Type B pancreatic cell (in vitro differentiated cells): ENCODE measurements at regions not wholly inside any gene's neighbourhood (a gene's known extent, or its start where the extent isn't known, plus 50 kb on each side); places are given as distances from the start of the nearest gene placed in this dataset.
"Not testable (repeated sequence)": the region's sequence is repeated elsewhere in the genome, so short reads cannot be mapped to it uniquely, and the experiment has no call there.

Source experiments
- DNase-seq: peaks from one replicate; pipeline ENCODE4 v3.0.0; 2021; ENCODE audit warnings: mixed read lengths; ENCODE audit not compliant: unreplicated experiment; ENCODE audit errors: extremely low spot score
- H3K27ac Mint-ChIP-seq: 2 replicates; pipeline ENCODE4 v1.8.0; 2021; ENCODE audit warnings: mild to moderate bottlenecking, mixed read lengths
- H3K27me3 Mint-ChIP-seq: 2 replicates; pipeline ENCODE4 v1.8.0; 2021; ENCODE audit warnings: mixed read lengths
- H3K36me3 Mint-ChIP-seq: 2 replicates; pipeline ENCODE4 v1.8.0; 2021; ENCODE audit warnings: mixed read lengths
- H3K4me1 Mint-ChIP-seq: one replicate; pipeline ENCODE4 v1.8.0; 2021; ENCODE audit warnings: mixed read lengths; ENCODE audit not compliant: unreplicated experiment
- H3K4me3 Mint-ChIP-seq: 2 replicates; pipeline ENCODE4 v1.8.0; 2021; ENCODE audit warnings: mild to moderate bottlenecking, mixed read lengths
- H3K9me3 Mint-ChIP-seq: 2 replicates; pipeline ENCODE4 v1.8.0; 2021; ENCODE audit warnings: mixed read lengths
- TF ChIP-seq, protein P1 (sequence below): fragments of 200-600 bp; sonication (generic); conservative IDR thresholded peaks from 2 replicates; pipeline ENCODE4 v1.5.0; 2021; ENCODE audit warnings: antibody characterized with exemption, mild to moderate bottlenecking

DNA sequence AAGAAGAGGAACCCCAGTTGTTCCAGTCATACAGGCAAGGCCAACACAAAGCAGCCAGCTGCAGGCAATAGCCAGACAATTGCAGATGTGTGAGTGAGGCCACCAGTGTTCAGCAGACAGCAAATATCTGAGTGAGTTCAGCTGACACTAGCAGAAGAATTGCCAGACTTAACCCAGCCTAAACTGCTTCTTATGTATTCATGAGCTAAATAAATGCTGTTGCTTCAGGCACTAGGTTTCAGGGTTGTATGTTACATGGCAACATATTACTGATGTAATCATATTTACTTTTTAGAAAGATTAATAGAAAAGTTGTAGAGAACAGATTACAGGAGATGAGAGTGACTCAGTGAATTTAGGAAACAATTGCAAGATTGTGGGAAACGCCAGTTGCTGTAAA lies 129.8 kb upstream of the CHODL start:
- Mint-ChIP-seq H3K27ac (no peak overlapping the region), H3K4me1 (peaks cover 4% of the 10 kb centered on the region), H3K4me3 (no peak overlapping the region), H3K36me3 (no peaks in the 10 kb centered on the region), H3K27me3 (no peaks in the 10 kb centered on the region), H3K9me3 (no peaks in the 10 kb centered on the region)
- DNase-seq = no peak
- TF ChIP-seq, protein P1, sequence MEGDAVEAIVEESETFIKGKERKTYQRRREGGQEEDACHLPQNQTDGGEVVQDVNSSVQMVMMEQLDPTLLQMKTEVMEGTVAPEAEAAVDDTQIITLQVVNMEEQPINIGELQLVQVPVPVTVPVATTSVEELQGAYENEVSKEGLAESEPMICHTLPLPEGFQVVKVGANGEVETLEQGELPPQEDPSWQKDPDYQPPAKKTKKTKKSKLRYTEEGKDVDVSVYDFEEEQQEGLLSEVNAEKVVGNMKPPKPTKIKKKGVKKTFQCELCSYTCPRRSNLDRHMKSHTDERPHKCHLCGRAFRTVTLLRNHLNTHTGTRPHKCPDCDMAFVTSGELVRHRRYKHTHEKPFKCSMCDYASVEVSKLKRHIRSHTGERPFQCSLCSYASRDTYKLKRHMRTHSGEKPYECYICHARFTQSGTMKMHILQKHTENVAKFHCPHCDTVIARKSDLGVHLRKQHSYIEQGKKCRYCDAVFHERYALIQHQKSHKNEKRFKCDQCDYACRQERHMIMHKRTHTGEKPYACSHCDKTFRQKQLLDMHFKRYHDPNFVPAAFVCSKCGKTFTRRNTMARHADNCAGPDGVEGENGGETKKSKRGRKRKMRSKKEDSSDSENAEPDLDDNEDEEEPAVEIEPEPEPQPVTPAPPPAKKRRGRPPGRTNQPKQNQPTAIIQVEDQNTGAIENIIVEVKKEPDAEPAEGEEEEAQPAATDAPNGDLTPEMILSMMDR = no peak

- H3K36me3 Mint-ChIP-seq = no peaks in the 10 kb centered on the region
- no peaks in the 10 kb centered on the region for H3K27me3 Mint-ChIP-seq
- no peaks in the 10 kb centered on the region for H3K9me3 Mint-ChIP-seq
- no peaks in the 10 kb centered on the region for H3K4me1 Mint-ChIP-seq
- TF ChIP-seq, protein P1 = no peak
- no peak overlapping the region for H3K27ac Mint-ChIP-seq
- no peak overlapping the region for H3K4me3 Mint-ChIP-seq
- no peak for DNase-seq
These were observed 139.8 kb upstream of the CHODL start for GRCh38 chr21:18104802-18105201.

GRCh38 chr21:18096413-18096812 lies 148.2 kb upstream of the CHODL start:
- H3K27ac Mint-ChIP-seq, H3K27me3 Mint-ChIP-seq, DNase-seq, H3K4me1 Mint-ChIP-seq, H3K4me3 Mint-ChIP-seq, H3K36me3 Mint-ChIP-seq: not testable (repeated sequence)
- peaks cover 11% of the 10 kb centered on the region for H3K9me3 Mint-ChIP-seq

DNA sequence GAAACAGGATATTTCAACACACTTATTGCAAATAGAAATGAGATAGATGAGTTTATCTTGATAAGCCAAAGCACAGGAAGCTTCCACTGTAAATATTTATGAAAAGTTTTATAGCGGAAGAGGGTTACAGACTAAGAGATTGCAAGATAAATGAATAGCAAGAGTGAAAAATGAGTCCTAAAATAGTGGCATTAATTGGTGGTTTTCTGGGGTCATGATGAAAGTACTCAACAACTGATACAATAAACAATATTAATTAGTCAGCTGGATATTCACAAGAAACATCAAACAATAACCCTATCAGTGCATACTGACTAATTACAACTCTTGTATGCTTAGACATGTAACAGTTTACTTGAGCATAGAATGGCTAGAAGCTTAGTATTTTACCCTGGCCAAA lies 154.8 kb upstream of the CHODL start:
- no peak for DNase-seq
- no peaks in the 10 kb centered on the region for H3K4me1 Mint-ChIP-seq
- peaks cover 5% of the 10 kb centered on the region for H3K9me3 Mint-ChIP-seq
- TF ChIP-seq, protein P1 = no peak
- H3K27me3 Mint-ChIP-seq = no peaks in the 10 kb centered on the region
- H3K4me3 Mint-ChIP-seq = no peak overlapping the region
- H3K36me3 Mint-ChIP-seq = no peaks in the 10 kb centered on the region
- H3K27ac Mint-ChIP-seq = no peak overlapping the region

DNA sequence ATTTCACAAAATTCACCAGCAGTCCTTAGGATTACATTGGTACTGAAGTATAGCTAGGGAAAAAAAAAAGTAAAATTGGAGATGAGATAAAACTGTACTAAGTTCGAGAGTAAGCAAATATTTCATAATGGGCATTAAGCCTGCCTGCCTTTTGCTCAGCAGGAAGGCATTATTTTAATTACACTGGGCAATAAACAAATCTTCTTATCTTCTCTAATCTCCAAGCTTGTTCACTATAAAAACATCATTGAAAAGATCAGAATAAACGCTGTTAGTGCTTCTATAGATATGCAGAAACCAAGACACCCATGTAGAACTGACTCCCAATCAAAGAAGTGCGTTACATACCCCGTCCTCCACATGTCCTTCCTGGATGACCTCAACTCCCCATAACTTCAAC lies 174.2 kb upstream of the CHODL start:
- Mint-ChIP-seq H3K36me3 (no peaks in the 10 kb centered on the region), H3K4me3 (no peak overlapping the region), H3K9me3 (no peaks in the 10 kb centered on the region), H3K27ac (no peak overlapping the region), H3K4me1 (no peaks in the 10 kb centered on the region), H3K27me3 (no peaks in the 10 kb centered on the region)
- DNase-seq = no peak
- TF ChIP-seq, protein P1 = no peak

- no peaks in the 10 kb centered on the region for H3K27me3 Mint-ChIP-seq
- TF ChIP-seq, protein P1 = no peak
- H3K36me3 Mint-ChIP-seq = no peaks in the 10 kb centered on the region
- H3K4me3 Mint-ChIP-seq = no peak overlapping the region
- no peak for DNase-seq
- no peak overlapping the region for H3K27ac Mint-ChIP-seq
- H3K4me1 Mint-ChIP-seq = no peaks in the 10 kb centered on the region
- H3K9me3 Mint-ChIP-seq = no peaks in the 10 kb centered on the region
These were observed 174.8 kb upstream of the CHODL start for GRCh38 chr21:18069875-18070274.
